Smooth muscle cell (in vitro differentiated cells): ENCODE measurements at regions not wholly inside any gene's neighbourhood (a gene's known extent, or its start where the extent isn't known, plus 50 kb on each side); places are given as distances from the start of the nearest gene placed in this dataset.

Experiments used
- DNase-seq: peaks from one replicate; lab custom pipeline; 2025; ENCODE audit not compliant: unreplicated experiment; lab: John Stamatoyannopoulos, UW
- H2AFZ ChIP-seq: fragments of 200-600 bp; sonication (generic); 2 replicates; pipeline ENCODE4 v1.6.0; 2016; ENCODE audit warnings: antibody characterized with exemption, low read depth, mild to moderate bottlenecking
- H3F3A ChIP-seq: fragments of 200-600 bp; sonication (generic); 2 replicates; pipeline ENCODE4 v1.6.0; 2017; ENCODE audit warnings: antibody characterized with exemption, low read depth
- H3K27ac ChIP-seq: fragments of 200-600 bp; sonication (generic); 2 replicates; pipeline ENCODE4 v1.5.1; 2016; ENCODE audit warnings: low read depth, mild to moderate bottlenecking
- H3K27me3 ChIP-seq: fragments of 200-600 bp; sonication (generic); 2 replicates; pipeline ENCODE4 v1.6.1; 2016; ENCODE audit warnings: low read depth, mild to moderate bottlenecking
- H3K36me3 ChIP-seq: fragments of 200-600 bp; sonication (generic); 2 replicates; pipeline ENCODE4 v1.5.1; 2016; ENCODE audit warnings: low read depth
- H3K4me1 ChIP-seq: fragments of 200-600 bp; sonication (generic); 2 replicates; pipeline ENCODE4 v1.5.1; 2016; ENCODE audit warnings: low read depth
- H3K4me2 ChIP-seq: fragments of 200-600 bp; sonication (generic); 2 replicates; pipeline ENCODE4 v1.6.0; 2016; ENCODE audit warnings: mild to moderate bottlenecking
- H3K4me3 ChIP-seq: fragments of 200-600 bp; sonication (generic); 2 replicates; pipeline ENCODE4 v1.5.1; 2016; ENCODE audit warnings: mild to moderate bottlenecking
- H3K79me2 ChIP-seq: fragments of 200-600 bp; sonication (generic); 2 replicates; pipeline ENCODE4 v1.6.0; 2016; ENCODE audit warnings: low read depth, mild to moderate bottlenecking
- H3K9ac ChIP-seq: fragments of 200-600 bp; sonication (generic); 2 replicates; pipeline ENCODE4 v1.6.0; 2016; ENCODE audit warnings: low read depth
- H3K9me3 ChIP-seq: fragments of 200-600 bp; sonication (generic); replicated peaks from 2 replicates; pipeline ENCODE4 v1.5.1; 2016; ENCODE audit warnings: low read depth
- H4K20me1 ChIP-seq: fragments of 200-600 bp; sonication (generic); 2 replicates; pipeline ENCODE4 v1.6.0; 2016; ENCODE audit warnings: low read depth
- WGBS: methylation state at CpG from one replicate; pipeline ENCODE4 v1.1.7; 2016; ENCODE audit warnings: low lambda C conversion rate; 5-methylcytosine and 5-hydroxymethylcytosine counted together
- TF ChIP-seq, protein P1 (sequence below): fragments of 200-600 bp; sonication (generic); IDR thresholded peaks from 2 replicates; pipeline ENCODE4 v1.5.1; 2017; ENCODE audit warnings: borderline replicate concordance, mild to moderate bottlenecking, antibody characterized with exemption; ENCODE audit not compliant: insufficient read depth, poor library complexity, severe bottlenecking

- H4K20me1 ChIP-seq: no peaks in the 10 kb centered on the region
- H2AFZ ChIP-seq: no peak overlapping the region
- H3K27ac ChIP-seq: no peak overlapping the region
- no peaks in the 10 kb centered on the region for H3K9me3 ChIP-seq
- H3K4me3 ChIP-seq: no peak overlapping the region
- H3K27me3 ChIP-seq: no peaks in the 10 kb centered on the region
- no peak overlapping the region for H3K4me2 ChIP-seq
- H3K9ac ChIP-seq: no peak overlapping the region
- H3K36me3 ChIP-seq: no peaks in the 10 kb centered on the region
- no peaks in the 10 kb centered on the region for H3K79me2 ChIP-seq
- DNase-seq: no peak
- TF ChIP-seq, protein P1, sequence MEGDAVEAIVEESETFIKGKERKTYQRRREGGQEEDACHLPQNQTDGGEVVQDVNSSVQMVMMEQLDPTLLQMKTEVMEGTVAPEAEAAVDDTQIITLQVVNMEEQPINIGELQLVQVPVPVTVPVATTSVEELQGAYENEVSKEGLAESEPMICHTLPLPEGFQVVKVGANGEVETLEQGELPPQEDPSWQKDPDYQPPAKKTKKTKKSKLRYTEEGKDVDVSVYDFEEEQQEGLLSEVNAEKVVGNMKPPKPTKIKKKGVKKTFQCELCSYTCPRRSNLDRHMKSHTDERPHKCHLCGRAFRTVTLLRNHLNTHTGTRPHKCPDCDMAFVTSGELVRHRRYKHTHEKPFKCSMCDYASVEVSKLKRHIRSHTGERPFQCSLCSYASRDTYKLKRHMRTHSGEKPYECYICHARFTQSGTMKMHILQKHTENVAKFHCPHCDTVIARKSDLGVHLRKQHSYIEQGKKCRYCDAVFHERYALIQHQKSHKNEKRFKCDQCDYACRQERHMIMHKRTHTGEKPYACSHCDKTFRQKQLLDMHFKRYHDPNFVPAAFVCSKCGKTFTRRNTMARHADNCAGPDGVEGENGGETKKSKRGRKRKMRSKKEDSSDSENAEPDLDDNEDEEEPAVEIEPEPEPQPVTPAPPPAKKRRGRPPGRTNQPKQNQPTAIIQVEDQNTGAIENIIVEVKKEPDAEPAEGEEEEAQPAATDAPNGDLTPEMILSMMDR: no peak
- H3K4me1 ChIP-seq: no peaks in the 10 kb centered on the region
- no peaks in the 10 kb centered on the region for H3F3A ChIP-seq
Measured at GRCh38 chrX:137483554-137483953, 82.4 kb upstream of the ZIC3 start.

GRCh38 chrX:137482136-137482535, 83.8 kb upstream of the ZIC3 start:
- TF ChIP-seq, protein P1: no peak
- DNase-seq: no peak
- Histone ChIP-seq H3K36me3 (no peaks in the 10 kb centered on the region), H3F3A (no peaks in the 10 kb centered on the region), H3K9ac (no peak overlapping the region), H3K79me2 (no peaks in the 10 kb centered on the region), H3K9me3 (no peaks in the 10 kb centered on the region), H3K27ac (no peak overlapping the region), H3K4me2 (no peak overlapping the region), H4K20me1 (no peaks in the 10 kb centered on the region), H3K4me3 (no peak overlapping the region), H3K27me3 (no peaks in the 10 kb centered on the region), H3K4me1 (no peaks in the 10 kb centered on the region), H2AFZ (no peak overlapping the region)
- WGBS: 66% methylated on average over 2 of the region's 2 CpGs

GRCh38 chrX:137479386-137479785, 86.5 kb upstream of the ZIC3 start:
- H3F3A ChIP-seq: no peaks in the 10 kb centered on the region
- no peaks in the 10 kb centered on the region for H3K4me1 ChIP-seq
- no peak overlapping the region for H3K9ac ChIP-seq
- TF ChIP-seq, protein P1: no peak
- no peak overlapping the region for H2AFZ ChIP-seq
- no peak overlapping the region for H3K4me2 ChIP-seq
- H3K36me3 ChIP-seq: no peaks in the 10 kb centered on the region
- no peak overlapping the region for H3K4me3 ChIP-seq
- no peak overlapping the region for H3K27ac ChIP-seq
- 58% methylated on average over 2 of the region's 2 CpGs for WGBS
- H4K20me1 ChIP-seq: no peaks in the 10 kb centered on the region
- H3K9me3 ChIP-seq: no peaks in the 10 kb centered on the region
- no peaks in the 10 kb centered on the region for H3K79me2 ChIP-seq
- no peaks in the 10 kb centered on the region for H3K27me3 ChIP-seq
- DNase-seq: no peak

GRCh38 chrX:137441711-137442110, 124.2 kb upstream of the ZIC3 start:
- H3K27me3 ChIP-seq: no peaks in the 10 kb centered on the region
- no peak overlapping the region for H3K9ac ChIP-seq
- H3K4me3 ChIP-seq: no peak overlapping the region
- TF ChIP-seq, protein P1: no peak
- no peak overlapping the region for H3K27ac ChIP-seq
- WGBS: 96% methylated on average over 24 of the region's 24 CpGs
- H3K4me2 ChIP-seq: no peak overlapping the region
- no peaks in the 10 kb centered on the region for H3F3A ChIP-seq
- H3K79me2 ChIP-seq: no peaks in the 10 kb centered on the region
- DNase-seq: no peak
- no peaks in the 10 kb centered on the region for H4K20me1 ChIP-seq
- no peaks in the 10 kb centered on the region for H3K9me3 ChIP-seq
- no peaks in the 10 kb centered on the region for H3K4me1 ChIP-seq
- H3K36me3 ChIP-seq: no peaks in the 10 kb centered on the region
- no peak overlapping the region for H2AFZ ChIP-seq
